Endothelial cell (in vitro differentiated cells): ENCODE measurements at regions not wholly inside any gene's neighbourhood (a gene's known extent, or its start where the extent isn't known, plus 50 kb on each side); places are given as distances from the start of the nearest gene placed in this dataset.
"Not testable (repeated sequence)": the region's sequence is repeated elsewhere in the genome, so short reads cannot be mapped to it uniquely, and the experiment has no call there.

Source experiments
- DNase-seq: peaks from one replicate; pipeline ENCODE4 v3.0.0; 2021; ENCODE audit warnings: low spot score
- H3K27ac Mint-ChIP-seq: one replicate; pipeline ENCODE4 v1.8.0; 2021; ENCODE audit warnings: mixed read lengths, inconsistent platforms; ENCODE audit not compliant: unreplicated experiment
- H3K27me3 Mint-ChIP-seq: one replicate; pipeline ENCODE4 v1.8.0; 2021; ENCODE audit warnings: mild to moderate bottlenecking, moderate library complexity, mixed read lengths, inconsistent platforms; ENCODE audit not compliant: unreplicated experiment
- H3K36me3 Mint-ChIP-seq: one replicate; pipeline ENCODE4 v1.8.0; 2021; ENCODE audit warnings: mild to moderate bottlenecking, low read depth, mixed read lengths, inconsistent platforms; ENCODE audit not compliant: unreplicated experiment
- H3K4me1 Mint-ChIP-seq: one replicate; pipeline ENCODE4 v1.8.0; 2021; ENCODE audit warnings: mild to moderate bottlenecking, mixed read lengths, inconsistent platforms; ENCODE audit not compliant: unreplicated experiment
- H3K4me3 Mint-ChIP-seq: one replicate; pipeline ENCODE4 v1.8.0; 2021; ENCODE audit warnings: mild to moderate bottlenecking, mixed read lengths, inconsistent platforms; ENCODE audit not compliant: unreplicated experiment
- H3K9me3 Mint-ChIP-seq: one replicate; pipeline ENCODE4 v1.8.0; 2021; ENCODE audit warnings: mixed read lengths, inconsistent platforms; ENCODE audit not compliant: unreplicated experiment

- H3K4me3 Mint-ChIP-seq, H3K27me3 Mint-ChIP-seq, DNase-seq, H3K4me1 Mint-ChIP-seq, H3K27ac Mint-ChIP-seq, H3K36me3 Mint-ChIP-seq, H3K9me3 Mint-ChIP-seq: not testable (repeated sequence)
These were observed 355.7 kb upstream of the SPATA31A3 start for GRCh38 chr9:67348094-67348493.

GRCh38 chr9:67339216-67339615 is 346.9 kb upstream of the SPATA31A3 start:
- not testable (repeated sequence) for H3K27ac Mint-ChIP-seq, H3K27me3 Mint-ChIP-seq, DNase-seq, H3K4me3 Mint-ChIP-seq, H3K4me1 Mint-ChIP-seq, H3K9me3 Mint-ChIP-seq, H3K36me3 Mint-ChIP-seq

GRCh38 chr9:67338201-67338600 is 345.9 kb upstream of the SPATA31A3 start:
- not testable (repeated sequence) for H3K27me3 Mint-ChIP-seq, H3K4me3 Mint-ChIP-seq, H3K36me3 Mint-ChIP-seq, H3K27ac Mint-ChIP-seq, DNase-seq, H3K9me3 Mint-ChIP-seq, H3K4me1 Mint-ChIP-seq

- not testable (repeated sequence) for H3K9me3 Mint-ChIP-seq, H3K4me1 Mint-ChIP-seq, DNase-seq, H3K36me3 Mint-ChIP-seq, H3K27ac Mint-ChIP-seq, H3K4me3 Mint-ChIP-seq, H3K27me3 Mint-ChIP-seq
These were observed 342.6 kb upstream of the SPATA31A3 start for GRCh38 chr9:67334727-67335572.

GRCh38 chr9:67331634-67332033 is 339.3 kb upstream of the SPATA31A3 start:
- not testable (repeated sequence) for H3K4me3 Mint-ChIP-seq, H3K9me3 Mint-ChIP-seq, DNase-seq, H3K27me3 Mint-ChIP-seq, H3K27ac Mint-ChIP-seq, H3K36me3 Mint-ChIP-seq, H3K4me1 Mint-ChIP-seq

- H3K4me1 Mint-ChIP-seq, H3K9me3 Mint-ChIP-seq, H3K27ac Mint-ChIP-seq, H3K27me3 Mint-ChIP-seq, H3K36me3 Mint-ChIP-seq, DNase-seq, H3K4me3 Mint-ChIP-seq: not testable (repeated sequence)
These were observed 321.1 kb upstream of the SPATA31A3 start for GRCh38 chr9:67313409-67313808.

- H3K4me1 Mint-ChIP-seq = not testable (repeated sequence)
These were observed 320.2 kb upstream of the SPATA31A3 start for GRCh38 chr9:67312504-67312903.

GRCh38 chr9:67307109-67307508 is 314.8 kb upstream of the SPATA31A3 start:
- H3K27me3 Mint-ChIP-seq, DNase-seq: not testable (repeated sequence)

More at GRCh38 chr9:67312504-67312903, 320.2 kb upstream of the SPATA31A3 start:
- DNase-seq, H3K27ac Mint-ChIP-seq, H3K9me3 Mint-ChIP-seq, H3K36me3 Mint-ChIP-seq, H3K27me3 Mint-ChIP-seq, H3K4me3 Mint-ChIP-seq: not testable (repeated sequence)

GRCh38 chr9:67288797-67289196 is 296.4 kb upstream of the SPATA31A3 start:
- H3K27ac Mint-ChIP-seq, DNase-seq, H3K4me3 Mint-ChIP-seq, H3K27me3 Mint-ChIP-seq, H3K4me1 Mint-ChIP-seq, H3K36me3 Mint-ChIP-seq, H3K9me3 Mint-ChIP-seq: not testable (repeated sequence)

More at GRCh38 chr9:67307109-67307508, 314.8 kb upstream of the SPATA31A3 start:
- not testable (repeated sequence) for H3K27ac Mint-ChIP-seq, H3K4me3 Mint-ChIP-seq, H3K4me1 Mint-ChIP-seq, H3K9me3 Mint-ChIP-seq, H3K36me3 Mint-ChIP-seq

GRCh38 chr9:67288117-67288735 is 295.9 kb upstream of the SPATA31A3 start:
- not testable (repeated sequence) for H3K27me3 Mint-ChIP-seq, H3K27ac Mint-ChIP-seq, H3K9me3 Mint-ChIP-seq, H3K4me3 Mint-ChIP-seq, H3K4me1 Mint-ChIP-seq, DNase-seq, H3K36me3 Mint-ChIP-seq

- not testable (repeated sequence) for H3K36me3 Mint-ChIP-seq, H3K4me3 Mint-ChIP-seq, H3K4me1 Mint-ChIP-seq, H3K27ac Mint-ChIP-seq, H3K27me3 Mint-ChIP-seq, DNase-seq, H3K9me3 Mint-ChIP-seq
These were observed 291.9 kb upstream of the SPATA31A3 start for GRCh38 chr9:67284299-67284698.

GRCh38 chr9:67281574-67281973 is 289.2 kb upstream of the SPATA31A3 start:
- H3K36me3 Mint-ChIP-seq, H3K4me1 Mint-ChIP-seq, H3K9me3 Mint-ChIP-seq, H3K27ac Mint-ChIP-seq, H3K27me3 Mint-ChIP-seq, H3K4me3 Mint-ChIP-seq, DNase-seq: not testable (repeated sequence)
